ENCODE measurements at regions not wholly inside any gene's neighbourhood (a gene's known extent, or its start where the extent isn't known, plus 50 kb on each side); places are given as distances from the start of the nearest gene placed in this dataset.

- H3K4me3 ChIP-seq = no peak overlapping the region
- peaks cover 0 to 3% of the 10 kb centered on the region in 2 donors for H3K4me1 ChIP-seq (ENCODE audit: control insufficient read depth in 1 of 2, low read depth in 2 of 2)
- no peak for TF ChIP-seq CTCF (IDR thresholded peaks at IDR 0.05)
- ATAC-seq (ENCODE audit: insufficient number of reproducible peaks, low FRiP score, low read depth) (no peak), DNase-seq (ENCODE audit: low spot score) (no peak)
- H3K9me3 ChIP-seq = no peaks in the 10 kb centered on the region
- H3K27ac ChIP-seq = no peak overlapping the region
- no peaks in the 10 kb centered on the region for H3K27me3 ChIP-seq (replicated peaks; ENCODE audit: insufficient read depth)
- H3K36me3 ChIP-seq = no peaks in the 10 kb centered on the region
Observed at GRCh38 chr10:78899098-78899754, 169.5 kb upstream of the ZMIZ1 start.

GRCh38 chr10:78899996-78900714 lies 168.6 kb upstream of the ZMIZ1 start:
- no peak for ATAC-seq (ENCODE audit: insufficient number of reproducible peaks, low FRiP score, low read depth)
- TF ChIP-seq CTCF (IDR thresholded peaks at IDR 0.05) = no peak
- H3K27ac ChIP-seq = no peak overlapping the region
- no peak overlapping the region for H3K4me3 ChIP-seq
- no peaks in the 10 kb centered on the region for H3K36me3 ChIP-seq
- H3K4me1 ChIP-seq (ENCODE audit: control insufficient read depth in 1 of 2, low read depth in 2 of 2) = peaks cover 0 to 3% of the 10 kb centered on the region in 2 donors
- H3K9me3 ChIP-seq = no peaks in the 10 kb centered on the region
- DNase-seq (ENCODE audit: low spot score) = no peak
- no peaks in the 10 kb centered on the region for H3K27me3 ChIP-seq (replicated peaks; ENCODE audit: insufficient read depth)

- no peak for TF ChIP-seq CTCF (IDR thresholded peaks at IDR 0.05)
- Histone ChIP-seq H3K27ac (no peak overlapping the region), H3K4me3 (no peak overlapping the region), H3K4me1 (ENCODE audit: control insufficient read depth in 1 of 2, low read depth in 2 of 2) (peaks cover 0 to 3% of the 10 kb centered on the region in 2 donors), H3K27me3 (replicated peaks; ENCODE audit: insufficient read depth) (no peaks in the 10 kb centered on the region), H3K36me3 (no peaks in the 10 kb centered on the region), H3K9me3 (no peaks in the 10 kb centered on the region)
- DNase-seq (ENCODE audit: low spot score) (no peak), ATAC-seq (ENCODE audit: insufficient number of reproducible peaks, low FRiP score, low read depth) (no peak)
Observed at GRCh38 chr10:78900715-78901430, 167.9 kb upstream of the ZMIZ1 start.

- H3K27me3 ChIP-seq (replicated peaks; ENCODE audit: insufficient read depth) = no peaks in the 10 kb centered on the region
- H3K4me3 ChIP-seq = no peak overlapping the region
- no peak overlapping the region for H3K27ac ChIP-seq
- TF ChIP-seq CTCF (IDR thresholded peaks at IDR 0.05) = no peak
- no peaks in the 10 kb centered on the region for H3K36me3 ChIP-seq
- no peaks in the 10 kb centered on the region for H3K9me3 ChIP-seq
- H3K4me1 ChIP-seq (ENCODE audit: control insufficient read depth in 1 of 2, low read depth in 2 of 2) = peaks cover 0 to 3% of the 10 kb centered on the region in 2 donors
- ATAC-seq (ENCODE audit: insufficient number of reproducible peaks, low FRiP score, low read depth) (no peak), DNase-seq (ENCODE audit: low spot score) (no peak)
Observed at GRCh38 chr10:78901694-78902093, 167.1 kb upstream of the ZMIZ1 start.

- ATAC-seq (ENCODE audit: insufficient number of reproducible peaks, low FRiP score, low read depth) (no peak), DNase-seq (ENCODE audit: low spot score) (no peak)
- Histone ChIP-seq H3K27me3 (replicated peaks; ENCODE audit: insufficient read depth) (no peaks in the 10 kb centered on the region), H3K4me1 (ENCODE audit: control insufficient read depth in 1 of 2, low read depth in 2 of 2) (peaks cover 0 to 3% of the 10 kb centered on the region in 2 donors), H3K4me3 (no peak overlapping the region), H3K9me3 (no peaks in the 10 kb centered on the region), H3K36me3 (no peaks in the 10 kb centered on the region), H3K27ac (no peak overlapping the region)
- TF ChIP-seq CTCF (IDR thresholded peaks at IDR 0.05) = no peak
Observed at GRCh38 chr10:78902815-78903214, 166.0 kb upstream of the ZMIZ1 start.

Data from thoracic aorta (tissue), 2 donors.